Liver (tissue), 8 donors: ENCODE measurements at regions not wholly inside any gene's neighbourhood (a gene's known extent, or its start where the extent isn't known, plus 50 kb on each side); places are given as distances from the start of the nearest gene placed in this dataset.

Experiments used
- DNase-seq: peaks from one replicate; pipeline ENCODE4 v3.0.0-alpha.2; 2017; ENCODE audit warnings: low spot score
- H3K27ac ChIP-seq, 2 donors: one replicate each; pipeline ENCODE4 v1.7.0; 2013; ENCODE audit warnings: inconsistent platforms in 2 of 2, low read length in 2 of 2, control low read depth in 1 of 2, low read depth in 1 of 2, mild to moderate bottlenecking in 1 of 2
- H3K27me3 ChIP-seq, 4 donors: one replicate each; pipeline versions ENCODE4 v1.6.1 to v1.7.0; 2013; ENCODE audit warnings: low read length in 3 of 4, inconsistent platforms in 1 of 4, mild to moderate bottlenecking in 1 of 4, moderate library complexity in 1 of 4; ENCODE audit not compliant: control insufficient read depth in 4 of 4, insufficient read depth in 4 of 4
- H3K36me3 ChIP-seq, 4 donors: one replicate each; pipeline versions ENCODE4 v1.6.1 to v1.7.0; 2013; ENCODE audit warnings: low read length in 3 of 4, mild to moderate bottlenecking in 3 of 4, low read depth in 1 of 4, moderate library complexity in 1 of 4; ENCODE audit not compliant: control insufficient read depth in 4 of 4, insufficient read depth in 3 of 4
- H3K4me1 ChIP-seq, 4 donors: one replicate each; pipeline versions ENCODE4 v1.6.1 to v1.7.0; 2013; ENCODE audit warnings: low read length in 3 of 4, mild to moderate bottlenecking in 3 of 4, moderate library complexity in 1 of 4; ENCODE audit not compliant: control insufficient read depth in 4 of 4, insufficient read depth in 4 of 4
- H3K4me3 ChIP-seq, 3 donors: one replicate each; pipeline versions ENCODE4 v1.6.1 to v1.7.0; 2013; ENCODE audit warnings: low read length in 3 of 3, control low read depth in 1 of 3, low read depth in 1 of 3, mild to moderate bottlenecking in 1 of 3
- H3K9ac ChIP-seq, 2 donors: one replicate each; pipeline ENCODE4 v1.7.0; 2013; ENCODE audit warnings: low read length in 2 of 2, mild to moderate bottlenecking in 2 of 2, moderate library complexity in 2 of 2, control low read depth in 1 of 2, low read depth in 1 of 2
- H3K9me3 ChIP-seq, 4 donors: one replicate each; pipeline versions ENCODE4 v1.6.1 to v1.7.0; 2013; ENCODE audit warnings: low read length in 3 of 4; ENCODE audit not compliant: control insufficient read depth in 4 of 4
- EGR1 ChIP-seq, 2 donors: IDR thresholded peaks; 2 replicates each; pipeline ENCODE4 v1.6.1; 2016 to 2018; ENCODE audit warnings: antibody characterized with exemption in 2 of 2, low read depth in 2 of 2
- FOXA1 ChIP-seq: IDR thresholded peaks from 2 replicates; pipeline ENCODE4 v1.6.1; 2016; ENCODE audit warnings: antibody characterized with exemption
- FOXA2 ChIP-seq: IDR thresholded peaks from 2 replicates; pipeline ENCODE4 v1.6.1; 2016; ENCODE audit warnings: antibody characterized with exemption
- GABPA ChIP-seq, 2 donors: IDR thresholded peaks in 1 of 2; conservative IDR thresholded peaks in 1 of 2; 2 replicates each; pipeline ENCODE4 v1.6.1; 2016; ENCODE audit warnings: antibody characterized with exemption in 2 of 2, mild to moderate bottlenecking in 1 of 2, moderate library complexity in 1 of 2
- HNF4G ChIP-seq: IDR thresholded peaks from 2 replicates; pipeline ENCODE4 v1.6.1; 2016; ENCODE audit warnings: antibody characterized with exemption
- JUND ChIP-seq, 2 donors: IDR thresholded peaks; 2 replicates each; pipeline ENCODE4 v1.6.1; 2016; ENCODE audit warnings: antibody characterized with exemption in 2 of 2
- NR2F2 ChIP-seq: IDR thresholded peaks from 2 replicates; pipeline ENCODE4 v1.6.1; 2016; ENCODE audit warnings: antibody characterized with exemption
- RAD21 ChIP-seq, 2 donors: IDR thresholded peaks; 2 replicates each; pipeline ENCODE4 v1.6.1; 2016; ENCODE audit warnings: antibody characterized with exemption in 2 of 2, mild to moderate bottlenecking in 2 of 2
- RXRA ChIP-seq, 2 donors: IDR thresholded peaks; 2 replicates each; pipeline ENCODE4 v1.6.1; 2017 to 2018; ENCODE audit warnings: antibody characterized with exemption in 2 of 2, mild to moderate bottlenecking in 1 of 2
- SP1 ChIP-seq: IDR thresholded peaks from 2 replicates; pipeline ENCODE4 v1.6.1; 2018; ENCODE audit warnings: antibody characterized with exemption, mild to moderate bottlenecking
- YY1 ChIP-seq: IDR thresholded peaks from 2 replicates; pipeline ENCODE4 v1.6.1; 2016; ENCODE audit warnings: antibody characterized with exemption, mild to moderate bottlenecking
- WGBS: extraction: QIAGEN DNeasy Blood & Tissue Kit; methylation state at CpG from one replicate; pipeline ENCODE4 v1.1.7; 2013; 5-methylcytosine and 5-hydroxymethylcytosine counted together
- TF ChIP-seq, protein P1 (sequence below): IDR thresholded peaks from 2 replicates; pipeline ENCODE4 v1.6.1; 2016; ENCODE audit warnings: antibody characterized with exemption
- TF ChIP-seq, protein P2 (sequence below): fragments of 150-350 bp; IDR thresholded peaks from 2 replicates; pipeline ENCODE4 v1.5.1; 2017; ENCODE audit warnings: improper control_type of control experiment, low read depth, low read length; ENCODE audit not compliant: missing input control
- TF ChIP-seq, protein P3 (sequence below): IDR thresholded peaks from 2 replicates; pipeline ENCODE4 v1.6.1; 2016; ENCODE audit warnings: antibody characterized with exemption, mild to moderate bottlenecking
- TF ChIP-seq, protein P4 (sequence below): IDR thresholded peaks from 2 replicates; pipeline ENCODE4 v1.6.1; 2016; ENCODE audit warnings: antibody characterized with exemption
- donor health status: healthy.
- donor health status: healthy.
- donor health status: healthy.
- donor health status: healthy.
- donor health status: healthy.

DNA sequence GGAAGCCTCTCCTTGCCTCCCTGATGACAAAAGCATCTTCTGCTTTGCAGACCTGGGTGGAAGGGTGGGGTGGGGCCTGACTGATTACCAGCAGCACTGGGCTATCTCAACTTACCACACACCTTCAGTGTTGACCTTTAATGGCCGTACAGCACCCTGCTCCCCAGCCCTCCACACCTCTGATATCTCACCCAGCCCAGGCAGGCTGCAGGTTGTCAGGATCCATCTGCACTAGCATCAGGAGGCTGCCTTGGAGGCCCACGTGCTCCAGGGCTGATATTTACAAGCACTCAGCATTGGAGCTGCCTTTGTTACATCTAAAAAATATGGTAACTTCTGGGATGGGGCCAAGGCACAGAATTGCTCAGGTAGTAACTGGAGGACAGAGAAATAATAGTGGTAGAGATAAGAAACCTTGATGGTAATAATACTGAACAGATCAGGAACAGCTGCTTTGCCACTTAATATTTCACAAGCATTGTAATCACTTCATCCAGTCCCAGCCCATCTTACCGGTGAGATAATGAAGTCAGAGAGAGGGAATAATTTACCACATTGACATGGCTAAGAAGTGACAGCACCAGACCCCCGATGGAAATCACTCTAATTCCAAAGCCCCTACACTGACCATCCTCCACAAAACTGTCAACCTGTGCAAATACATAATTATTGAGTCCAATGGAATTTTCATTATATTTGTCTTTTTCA, 125.2 kb upstream of the RFLNA start:
- Histone ChIP-seq H3K9me3 (no peaks in the 10 kb centered on the region), H3K4me3 (no peak overlapping the region), H3K4me1 (no peaks in the 10 kb centered on the region), H3K27ac (no peak overlapping the region), H3K27me3 (no peaks in the 10 kb centered on the region), H3K36me3 (no peaks in the 10 kb centered on the region), H3K9ac (no peak overlapping the region)
- DNase-seq, result no peak
- 87% methylated on average over 4 of the region's 4 CpGs for WGBS
- TF ChIP-seq NR2F2, result no peak
- TF ChIP-seq RXRA (IDR thresholded peaks at IDR 0.05), result no peak
- TF ChIP-seq FOXA2, result no peak
- TF ChIP-seq, protein P1, sequence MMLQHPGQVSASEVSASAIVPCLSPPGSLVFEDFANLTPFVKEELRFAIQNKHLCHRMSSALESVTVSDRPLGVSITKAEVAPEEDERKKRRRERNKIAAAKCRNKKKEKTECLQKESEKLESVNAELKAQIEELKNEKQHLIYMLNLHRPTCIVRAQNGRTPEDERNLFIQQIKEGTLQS, result no peak
- TF ChIP-seq GABPA (IDR thresholded peaks at IDR 0.05 in 1 of 2, conservative IDR thresholded peaks at IDR 0.05 in 1 of 2), result no peak
- no peak for TF ChIP-seq EGR1 (IDR thresholded peaks at IDR 0.05; ENCODE audit: low read depth in 2 of 2)
- no peak for TF ChIP-seq JUND (IDR thresholded peaks at IDR 0.05)
- TF ChIP-seq, protein P2, sequence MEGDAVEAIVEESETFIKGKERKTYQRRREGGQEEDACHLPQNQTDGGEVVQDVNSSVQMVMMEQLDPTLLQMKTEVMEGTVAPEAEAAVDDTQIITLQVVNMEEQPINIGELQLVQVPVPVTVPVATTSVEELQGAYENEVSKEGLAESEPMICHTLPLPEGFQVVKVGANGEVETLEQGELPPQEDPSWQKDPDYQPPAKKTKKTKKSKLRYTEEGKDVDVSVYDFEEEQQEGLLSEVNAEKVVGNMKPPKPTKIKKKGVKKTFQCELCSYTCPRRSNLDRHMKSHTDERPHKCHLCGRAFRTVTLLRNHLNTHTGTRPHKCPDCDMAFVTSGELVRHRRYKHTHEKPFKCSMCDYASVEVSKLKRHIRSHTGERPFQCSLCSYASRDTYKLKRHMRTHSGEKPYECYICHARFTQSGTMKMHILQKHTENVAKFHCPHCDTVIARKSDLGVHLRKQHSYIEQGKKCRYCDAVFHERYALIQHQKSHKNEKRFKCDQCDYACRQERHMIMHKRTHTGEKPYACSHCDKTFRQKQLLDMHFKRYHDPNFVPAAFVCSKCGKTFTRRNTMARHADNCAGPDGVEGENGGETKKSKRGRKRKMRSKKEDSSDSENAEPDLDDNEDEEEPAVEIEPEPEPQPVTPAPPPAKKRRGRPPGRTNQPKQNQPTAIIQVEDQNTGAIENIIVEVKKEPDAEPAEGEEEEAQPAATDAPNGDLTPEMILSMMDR, result no peak
- TF ChIP-seq HNF4G, result no peak
- TF ChIP-seq, protein P3, sequence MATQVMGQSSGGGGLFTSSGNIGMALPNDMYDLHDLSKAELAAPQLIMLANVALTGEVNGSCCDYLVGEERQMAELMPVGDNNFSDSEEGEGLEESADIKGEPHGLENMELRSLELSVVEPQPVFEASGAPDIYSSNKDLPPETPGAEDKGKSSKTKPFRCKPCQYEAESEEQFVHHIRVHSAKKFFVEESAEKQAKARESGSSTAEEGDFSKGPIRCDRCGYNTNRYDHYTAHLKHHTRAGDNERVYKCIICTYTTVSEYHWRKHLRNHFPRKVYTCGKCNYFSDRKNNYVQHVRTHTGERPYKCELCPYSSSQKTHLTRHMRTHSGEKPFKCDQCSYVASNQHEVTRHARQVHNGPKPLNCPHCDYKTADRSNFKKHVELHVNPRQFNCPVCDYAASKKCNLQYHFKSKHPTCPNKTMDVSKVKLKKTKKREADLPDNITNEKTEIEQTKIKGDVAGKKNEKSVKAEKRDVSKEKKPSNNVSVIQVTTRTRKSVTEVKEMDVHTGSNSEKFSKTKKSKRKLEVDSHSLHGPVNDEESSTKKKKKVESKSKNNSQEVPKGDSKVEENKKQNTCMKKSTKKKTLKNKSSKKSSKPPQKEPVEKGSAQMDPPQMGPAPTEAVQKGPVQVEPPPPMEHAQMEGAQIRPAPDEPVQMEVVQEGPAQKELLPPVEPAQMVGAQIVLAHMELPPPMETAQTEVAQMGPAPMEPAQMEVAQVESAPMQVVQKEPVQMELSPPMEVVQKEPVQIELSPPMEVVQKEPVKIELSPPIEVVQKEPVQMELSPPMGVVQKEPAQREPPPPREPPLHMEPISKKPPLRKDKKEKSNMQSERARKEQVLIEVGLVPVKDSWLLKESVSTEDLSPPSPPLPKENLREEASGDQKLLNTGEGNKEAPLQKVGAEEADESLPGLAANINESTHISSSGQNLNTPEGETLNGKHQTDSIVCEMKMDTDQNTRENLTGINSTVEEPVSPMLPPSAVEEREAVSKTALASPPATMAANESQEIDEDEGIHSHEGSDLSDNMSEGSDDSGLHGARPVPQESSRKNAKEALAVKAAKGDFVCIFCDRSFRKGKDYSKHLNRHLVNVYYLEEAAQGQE, result no peak
- no peak for TF ChIP-seq YY1
- no peak for TF ChIP-seq FOXA1
- no peak for TF ChIP-seq SP1
- TF ChIP-seq, protein P4, sequence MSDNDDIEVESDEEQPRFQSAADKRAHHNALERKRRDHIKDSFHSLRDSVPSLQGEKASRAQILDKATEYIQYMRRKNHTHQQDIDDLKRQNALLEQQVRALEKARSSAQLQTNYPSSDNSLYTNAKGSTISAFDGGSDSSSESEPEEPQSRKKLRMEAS, result no peak
- no peak for TF ChIP-seq RAD21 (IDR thresholded peaks at IDR 0.05)

DNA sequence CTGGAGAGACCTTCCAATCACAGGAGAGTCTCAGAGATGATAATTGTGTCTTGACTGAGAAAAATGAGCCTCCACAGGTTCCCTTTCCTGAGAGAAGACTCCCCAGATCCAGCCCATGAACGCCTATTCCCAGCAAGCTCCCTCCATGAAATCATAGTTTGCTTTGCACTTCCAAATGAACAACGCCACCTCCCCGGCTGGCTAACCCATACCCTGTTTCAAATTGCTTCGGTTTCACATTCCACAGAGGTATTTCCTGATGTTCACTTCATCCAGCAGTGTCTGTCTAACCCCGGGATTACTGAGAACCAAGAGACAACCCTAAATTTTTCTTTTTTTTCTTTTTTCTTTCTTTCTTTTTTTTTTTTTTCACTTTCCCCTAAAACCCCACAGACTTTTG, 124.1 kb upstream of the RFLNA start:
- no peak for TF ChIP-seq NR2F2
- TF ChIP-seq, protein P3, result no peak
- TF ChIP-seq, protein P2, result no peak
- TF ChIP-seq GABPA (IDR thresholded peaks at IDR 0.05 in 1 of 2, conservative IDR thresholded peaks at IDR 0.05 in 1 of 2), result no peak
- TF ChIP-seq SP1, result no peak
- TF ChIP-seq FOXA2, result no peak
- TF ChIP-seq HNF4G, result no peak
- no peak for TF ChIP-seq FOXA1
- TF ChIP-seq RAD21 (IDR thresholded peaks at IDR 0.05), result no peak
- WGBS, result 88% methylated on average over 5 of the region's 5 CpGs
- H3K27ac ChIP-seq, result no peak overlapping the region
- H3K4me1 ChIP-seq, result no peaks in the 10 kb centered on the region
- H3K36me3 ChIP-seq, result no peaks in the 10 kb centered on the region
- no peaks in the 10 kb centered on the region for H3K27me3 ChIP-seq
- H3K9me3 ChIP-seq, result no peaks in the 10 kb centered on the region
- no peak overlapping the region for H3K9ac ChIP-seq
- no peak overlapping the region for H3K4me3 ChIP-seq
- DNase-seq, result no peak
